VCaP (cell line): ENCODE measurements at regions not wholly inside any gene's neighbourhood (a gene's known extent, or its start where the extent isn't known, plus 50 kb on each side); places are given as distances from the start of the nearest gene placed in this dataset.

Source experiments
- H3K27ac ChIP-seq: fragments of 450-650 bp; 2 replicates; pipeline ENCODE4 v1.5.1; 2017
- TF ChIP-seq, protein P1 (sequence below): fragments of 450-650 bp; conservative IDR thresholded peaks from 2 replicates; pipeline ENCODE4 v1.5.1; 2017; ENCODE audit warnings: mild to moderate bottlenecking, moderate library complexity

DNA sequence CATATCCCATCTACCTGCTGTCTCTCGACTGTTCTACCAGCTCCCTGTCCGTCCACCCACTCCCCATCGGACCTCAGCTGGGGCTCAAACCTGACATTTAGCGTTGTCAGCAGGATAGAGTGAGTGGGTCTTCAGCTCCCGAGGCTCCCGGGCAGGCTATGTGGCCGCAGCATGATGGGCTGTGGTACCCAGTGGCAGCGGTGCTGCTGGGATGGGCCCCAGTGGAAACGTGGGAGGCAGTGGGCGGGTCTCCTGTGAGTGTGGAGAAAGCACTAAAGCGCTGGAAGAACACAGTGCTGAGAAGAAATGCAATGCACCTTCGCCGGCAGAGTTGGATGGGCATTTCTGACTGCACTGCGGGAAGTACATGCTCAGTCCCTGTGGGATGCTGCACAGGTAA lies 204.8 kb upstream of the SYT4 start:
- no peak overlapping the region for H3K27ac ChIP-seq
- TF ChIP-seq, protein P1, sequence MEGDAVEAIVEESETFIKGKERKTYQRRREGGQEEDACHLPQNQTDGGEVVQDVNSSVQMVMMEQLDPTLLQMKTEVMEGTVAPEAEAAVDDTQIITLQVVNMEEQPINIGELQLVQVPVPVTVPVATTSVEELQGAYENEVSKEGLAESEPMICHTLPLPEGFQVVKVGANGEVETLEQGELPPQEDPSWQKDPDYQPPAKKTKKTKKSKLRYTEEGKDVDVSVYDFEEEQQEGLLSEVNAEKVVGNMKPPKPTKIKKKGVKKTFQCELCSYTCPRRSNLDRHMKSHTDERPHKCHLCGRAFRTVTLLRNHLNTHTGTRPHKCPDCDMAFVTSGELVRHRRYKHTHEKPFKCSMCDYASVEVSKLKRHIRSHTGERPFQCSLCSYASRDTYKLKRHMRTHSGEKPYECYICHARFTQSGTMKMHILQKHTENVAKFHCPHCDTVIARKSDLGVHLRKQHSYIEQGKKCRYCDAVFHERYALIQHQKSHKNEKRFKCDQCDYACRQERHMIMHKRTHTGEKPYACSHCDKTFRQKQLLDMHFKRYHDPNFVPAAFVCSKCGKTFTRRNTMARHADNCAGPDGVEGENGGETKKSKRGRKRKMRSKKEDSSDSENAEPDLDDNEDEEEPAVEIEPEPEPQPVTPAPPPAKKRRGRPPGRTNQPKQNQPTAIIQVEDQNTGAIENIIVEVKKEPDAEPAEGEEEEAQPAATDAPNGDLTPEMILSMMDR = no peak

DNA sequence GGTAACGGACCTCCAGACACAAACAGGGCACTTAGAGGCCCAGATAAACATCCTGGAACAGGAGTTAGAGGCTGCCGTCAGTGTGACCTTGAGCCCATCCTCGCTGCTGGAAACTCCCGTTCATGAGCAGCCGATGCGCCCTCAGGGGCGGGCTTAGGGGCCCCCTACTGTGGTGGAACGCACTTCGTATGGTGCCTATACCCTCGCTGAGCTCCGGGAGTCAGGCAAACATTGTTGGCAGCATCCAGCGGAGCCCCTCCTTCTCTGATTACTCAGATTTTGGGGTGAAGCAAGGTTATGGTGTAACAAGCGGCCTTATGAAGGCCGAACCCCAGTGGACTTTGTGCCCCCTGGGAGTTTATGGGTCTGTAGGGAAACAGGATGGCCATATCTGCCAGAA lies 205.3 kb upstream of the SYT4 start:
- TF ChIP-seq, protein P1 = no peak
- H3K27ac ChIP-seq = no peak overlapping the region

DNA sequence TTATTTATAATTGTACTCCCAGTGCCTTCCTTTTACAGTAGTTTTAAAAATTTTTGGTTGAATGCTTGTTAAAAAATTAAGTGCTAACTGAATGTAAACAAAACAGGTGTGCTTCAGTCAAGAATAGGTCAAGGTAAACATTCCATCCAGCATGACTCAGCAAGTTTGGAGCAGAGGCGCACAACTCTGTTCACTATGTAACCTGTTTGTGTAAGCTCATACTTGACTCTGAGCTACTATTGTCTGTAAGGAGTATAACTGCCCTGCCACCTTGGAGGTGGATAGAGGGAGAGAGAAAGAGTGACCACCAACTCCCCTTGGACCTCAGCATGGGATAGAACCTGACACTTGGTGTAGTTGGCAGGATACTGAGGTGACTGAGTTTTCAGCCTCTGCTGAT lies 207.4 kb upstream of the SYT4 start:
- H3K27ac ChIP-seq = no peak overlapping the region
- TF ChIP-seq, protein P1 = no peak

DNA sequence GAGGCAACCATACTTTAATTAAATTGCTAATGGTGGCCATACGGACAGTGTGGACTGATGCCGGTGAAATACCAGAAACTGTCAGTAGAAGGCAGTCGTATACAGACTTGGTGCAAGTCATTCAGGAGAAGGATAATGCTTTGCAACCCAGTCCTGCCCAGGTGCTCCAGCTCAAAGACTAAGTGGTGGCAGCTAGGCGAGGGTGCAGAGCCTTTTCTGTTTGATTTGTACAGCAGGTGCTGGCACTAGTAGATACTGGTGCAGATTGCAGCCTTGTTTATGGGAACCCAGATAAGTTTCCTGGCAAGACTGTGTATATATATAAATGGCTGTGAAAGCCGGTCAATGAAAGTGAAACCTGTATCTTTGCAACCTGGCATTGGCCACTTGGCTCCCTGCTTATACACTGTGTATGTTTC lies 208.3 kb upstream of the SYT4 start:
- no peak overlapping the region for H3K27ac ChIP-seq
- TF ChIP-seq, protein P1 = no peak

DNA sequence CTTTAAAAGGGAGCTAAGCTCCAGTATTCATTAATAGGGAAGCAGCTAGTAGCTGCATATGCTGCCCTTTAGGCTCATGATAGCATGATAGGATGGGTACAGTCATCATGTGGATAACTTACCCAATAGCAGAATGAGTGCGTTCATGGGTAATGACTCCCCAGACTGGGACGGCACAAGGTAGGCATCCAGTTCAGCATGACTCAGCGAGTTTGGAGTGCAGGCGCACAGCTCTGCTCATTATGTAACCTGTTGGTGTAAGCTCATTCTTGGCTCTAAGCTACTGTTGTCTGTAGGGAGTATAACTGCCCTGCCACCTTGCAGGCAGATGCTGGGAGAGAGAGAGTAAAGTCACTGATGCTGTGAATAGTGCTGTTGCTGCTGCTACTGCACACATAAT lies 209.2 kb upstream of the SYT4 start:
- no peak overlapping the region for H3K27ac ChIP-seq
- TF ChIP-seq, protein P1 = no peak

DNA sequence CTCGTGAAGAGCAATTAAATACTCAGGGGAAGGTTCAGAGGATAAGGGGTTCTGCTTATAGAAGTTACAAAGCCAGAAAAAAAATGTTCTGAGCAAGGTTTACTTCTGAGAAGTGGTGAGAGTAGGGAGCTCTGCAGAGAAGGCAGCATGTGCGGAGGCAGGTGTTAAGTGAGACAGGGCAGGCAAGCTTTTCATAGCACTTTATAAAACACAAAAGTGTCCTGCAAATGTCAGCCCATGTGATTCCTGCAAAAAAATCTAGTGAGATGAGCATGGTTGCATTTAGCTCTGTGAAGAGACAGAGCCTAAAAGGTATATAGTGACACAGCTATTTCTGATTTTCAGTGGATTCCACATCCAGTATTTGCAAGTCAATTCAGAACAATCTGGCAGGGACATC lies 223.8 kb upstream of the SYT4 start:
- TF ChIP-seq, protein P1 = no peak
- no peak overlapping the region for H3K27ac ChIP-seq

DNA sequence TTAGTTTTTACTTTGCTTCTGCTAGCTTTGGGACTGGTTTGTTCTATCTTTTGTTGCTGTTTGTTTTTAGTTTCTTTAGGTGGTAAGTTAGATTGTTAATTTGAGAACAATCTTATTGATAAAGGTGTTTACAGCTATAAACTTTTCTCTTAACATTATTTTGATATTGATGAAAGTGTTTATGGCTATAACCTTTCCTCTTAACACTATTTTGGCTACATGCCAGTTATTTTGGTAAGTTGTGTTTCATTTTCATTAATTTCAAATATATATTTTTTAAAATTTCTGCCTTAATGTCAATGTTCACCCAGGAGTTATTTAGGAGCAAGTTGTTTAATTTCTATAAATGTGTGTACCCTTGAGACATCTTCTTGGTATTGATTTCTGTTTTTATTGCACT lies 229.6 kb upstream of the SYT4 start:
- TF ChIP-seq, protein P1 = no peak
- H3K27ac ChIP-seq = no peak overlapping the region
